ENCODE measurements at regions not wholly inside any gene's neighbourhood (a gene's known extent, or its start where the extent isn't known, plus 50 kb on each side); places are given as distances from the start of the nearest gene placed in this dataset.

DNA sequence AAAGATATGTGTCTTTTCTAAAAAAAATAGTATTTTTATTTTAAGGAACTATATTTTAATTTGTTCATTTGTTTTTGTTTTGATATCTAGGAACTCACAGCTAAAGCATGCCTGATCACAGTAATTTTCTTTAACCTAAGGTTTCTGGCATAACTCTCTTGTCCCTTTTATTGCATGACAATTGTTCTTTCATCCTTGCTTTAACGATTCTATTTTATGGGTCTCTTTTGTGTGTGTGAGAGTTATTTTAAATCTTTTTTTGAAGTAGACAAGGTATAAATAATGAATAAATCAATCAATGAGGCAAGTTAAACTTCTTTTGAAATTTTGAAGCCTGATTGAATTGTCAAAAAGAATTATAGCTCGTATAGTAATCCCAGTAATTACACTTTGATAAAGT lies 747.8 kb upstream of the GOLIM4 start:
- Histone ChIP-seq H2BK5ac (ENCODE audit: low read length) (no peak overlapping the region), H3K18ac (ENCODE audit: low read length) (no peak overlapping the region), H3K4me2 (ENCODE audit: low read length) (no peak overlapping the region), H3K4ac (ENCODE audit: low read depth, low read length) (no peak overlapping the region), H2BK15ac (replicated peaks; ENCODE audit: low read depth) (no peak overlapping the region), H3K27ac (ENCODE audit: low read depth, low read length) (no peak overlapping the region), H3K56ac (ENCODE audit: low read length) (no peak overlapping the region), H3K79me1 (ENCODE audit: low read length) (no peaks in the 10 kb centered on the region), H3K4me3 (ENCODE audit: low read length) (no peak overlapping the region), H3K23ac (ENCODE audit: low read length) (no peak overlapping the region), H2BK120ac (ENCODE audit: low read depth, low read length) (no peak overlapping the region), H4K8ac (ENCODE audit: low read depth, low read length) (no peak overlapping the region), H3K27me3 (ENCODE audit: insufficient read depth, low read length, poor library complexity) (no peaks in the 10 kb centered on the region), H4K5ac (ENCODE audit: low read length) (no peak overlapping the region), H3K9ac (ENCODE audit: low read length) (no peak overlapping the region), H3K36me3 (ENCODE audit: control insufficient read depth, insufficient read depth, low read length) (no peaks in the 10 kb centered on the region), H2AK5ac (ENCODE audit: low read length) (no peak overlapping the region), H3K79me2 (ENCODE audit: control insufficient read depth, insufficient read depth, low read length) (no peaks in the 10 kb centered on the region), H3K4me1 (ENCODE audit: control insufficient read depth, low read depth, low read length) (no peaks in the 10 kb centered on the region)
- no CpG with 5 or more reads among the region's 2 CpGs for WGBS (ENCODE audit: extremely low coverage, insufficient coverage, low lambda C conversion rate)
- no peak for DNase-seq

DNA sequence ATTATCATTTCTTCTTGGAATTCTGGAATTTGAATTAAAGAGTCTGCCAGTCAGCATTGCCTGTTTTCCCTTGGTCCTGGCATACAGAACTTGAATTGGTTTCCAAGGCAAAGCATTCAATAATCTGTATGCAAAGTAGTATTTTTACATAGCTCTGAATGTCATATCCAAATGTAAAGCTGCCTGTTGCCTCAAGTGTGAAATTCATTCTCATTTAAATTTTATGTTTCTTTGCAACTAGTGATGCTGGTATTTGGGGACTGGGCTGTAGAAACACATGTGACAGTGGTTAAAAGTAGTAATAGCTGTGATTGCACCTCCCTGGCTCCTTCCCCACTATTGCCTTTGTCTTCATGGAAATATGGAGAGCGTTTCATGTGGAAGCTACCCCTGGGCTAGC lies 743.9 kb upstream of the GOLIM4 start:
- no peak overlapping the region for H2BK15ac ChIP-seq (replicated peaks; ENCODE audit: low read depth)
- no peak overlapping the region for H3K9ac ChIP-seq (ENCODE audit: low read length)
- H3K79me2 ChIP-seq (ENCODE audit: control insufficient read depth, insufficient read depth, low read length): no peaks in the 10 kb centered on the region
- H3K27ac ChIP-seq (ENCODE audit: low read depth, low read length): no peak overlapping the region
- no peaks in the 10 kb centered on the region for H3K36me3 ChIP-seq (ENCODE audit: control insufficient read depth, insufficient read depth, low read length)
- H3K79me1 ChIP-seq (ENCODE audit: low read length): no peaks in the 10 kb centered on the region
- H3K4ac ChIP-seq (ENCODE audit: low read depth, low read length): no peak overlapping the region
- H3K4me1 ChIP-seq (ENCODE audit: control insufficient read depth, low read depth, low read length): no peaks in the 10 kb centered on the region
- no peaks in the 10 kb centered on the region for H3K27me3 ChIP-seq (ENCODE audit: insufficient read depth, low read length, poor library complexity)
- H2BK5ac ChIP-seq (ENCODE audit: low read length): no peak overlapping the region
- WGBS (ENCODE audit: extremely low coverage, insufficient coverage, low lambda C conversion rate): no CpG with 5 or more reads among the region's 1 CpG
- H3K4me2 ChIP-seq (ENCODE audit: low read length): no peak overlapping the region
- H3K4me3 ChIP-seq (ENCODE audit: low read length): no peak overlapping the region
- DNase-seq: no peak
- no peak overlapping the region for H2AK5ac ChIP-seq (ENCODE audit: low read length)
- no peak overlapping the region for H4K5ac ChIP-seq (ENCODE audit: low read length)
- no peak overlapping the region for H3K23ac ChIP-seq (ENCODE audit: low read length)
- no peak overlapping the region for H2BK120ac ChIP-seq (ENCODE audit: low read depth, low read length)
- H3K18ac ChIP-seq (ENCODE audit: low read length): no peak overlapping the region
- H4K8ac ChIP-seq (ENCODE audit: low read depth, low read length): no peak overlapping the region
- H3K56ac ChIP-seq (ENCODE audit: low read length): no peak overlapping the region

DNA sequence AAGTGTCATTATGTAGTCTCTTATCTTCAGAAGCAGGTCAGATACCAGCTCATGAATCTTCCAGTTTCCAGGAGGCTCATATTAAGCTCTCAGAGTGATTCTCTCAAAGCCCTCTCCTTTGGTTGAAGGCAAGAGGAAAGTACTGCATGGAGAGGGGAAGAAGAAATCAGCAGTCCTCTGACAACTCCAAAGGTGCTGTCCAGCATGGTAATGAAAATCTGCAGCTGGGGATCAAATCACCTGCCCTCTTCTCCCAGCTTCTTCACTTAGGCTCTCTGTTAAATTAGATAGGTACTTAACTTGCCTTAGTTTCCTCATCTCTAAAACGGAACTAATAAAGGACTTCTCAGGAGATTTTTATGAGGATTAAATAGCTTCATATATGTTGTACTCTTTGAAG lies 738.8 kb upstream of the GOLIM4 start:
- Histone ChIP-seq H3K79me1 (ENCODE audit: low read length) (no peaks in the 10 kb centered on the region), H3K9ac (ENCODE audit: low read length) (no peak overlapping the region), H2BK5ac (ENCODE audit: low read length) (no peak overlapping the region), H3K79me2 (ENCODE audit: control insufficient read depth, insufficient read depth, low read length) (no peaks in the 10 kb centered on the region), H3K27ac (ENCODE audit: low read depth, low read length) (no peak overlapping the region), H4K8ac (ENCODE audit: low read depth, low read length) (no peak overlapping the region), H3K4me3 (ENCODE audit: low read length) (no peak overlapping the region), H3K56ac (ENCODE audit: low read length) (no peak overlapping the region), H3K4me2 (ENCODE audit: low read length) (no peak overlapping the region), H3K4ac (ENCODE audit: low read depth, low read length) (no peak overlapping the region), H3K27me3 (ENCODE audit: insufficient read depth, low read length, poor library complexity) (no peaks in the 10 kb centered on the region), H3K36me3 (ENCODE audit: control insufficient read depth, insufficient read depth, low read length) (no peaks in the 10 kb centered on the region), H2BK120ac (ENCODE audit: low read depth, low read length) (no peak overlapping the region), H3K18ac (ENCODE audit: low read length) (no peak overlapping the region), H2BK15ac (replicated peaks; ENCODE audit: low read depth) (no peak overlapping the region), H4K5ac (ENCODE audit: low read length) (no peak overlapping the region), H3K4me1 (ENCODE audit: control insufficient read depth, low read depth, low read length) (no peaks in the 10 kb centered on the region), H2AK5ac (ENCODE audit: low read length) (no peak overlapping the region), H3K23ac (ENCODE audit: low read length) (no peak overlapping the region)
- DNase-seq: no peak
- WGBS (ENCODE audit: extremely low coverage, insufficient coverage, low lambda C conversion rate): no CpG with 5 or more reads among the region's 1 CpG

DNA sequence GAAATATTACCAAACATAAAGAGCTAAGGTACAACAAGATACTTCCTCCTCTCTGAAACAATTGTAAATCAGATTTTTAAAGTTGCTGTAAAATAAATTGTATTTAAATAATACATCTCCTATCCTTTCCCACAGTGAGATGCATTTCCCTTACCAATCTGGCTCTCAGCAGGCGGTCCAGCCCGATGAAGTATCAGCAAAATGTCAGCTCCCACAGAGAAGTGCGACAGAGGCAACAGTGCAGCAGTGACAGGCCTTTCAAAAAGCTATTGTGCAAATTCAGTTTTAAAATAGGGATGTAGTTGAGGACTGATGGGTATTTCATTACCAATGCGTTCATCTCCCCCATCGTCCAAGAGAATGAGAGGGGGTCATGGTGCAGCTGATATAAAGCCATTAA lies 733.2 kb upstream of the GOLIM4 start:
- no peak overlapping the region for H3K56ac ChIP-seq (ENCODE audit: low read length)
- no peak overlapping the region for H3K4ac ChIP-seq (ENCODE audit: low read depth, low read length)
- no peak overlapping the region for H3K18ac ChIP-seq (ENCODE audit: low read length)
- H3K27me3 ChIP-seq (ENCODE audit: insufficient read depth, low read length, poor library complexity): no peaks in the 10 kb centered on the region
- peak; percentile 77 for DNase-seq
- no peaks in the 10 kb centered on the region for H3K79me1 ChIP-seq (ENCODE audit: low read length)
- peaks cover 2% of the 10 kb centered on the region for H3K4me1 ChIP-seq (ENCODE audit: control insufficient read depth, low read depth, low read length)
- no peak overlapping the region for H3K27ac ChIP-seq (ENCODE audit: low read depth, low read length)
- H3K23ac ChIP-seq (ENCODE audit: low read length): no peak overlapping the region
- H3K36me3 ChIP-seq (ENCODE audit: control insufficient read depth, insufficient read depth, low read length): no peaks in the 10 kb centered on the region
- H3K4me2 ChIP-seq (ENCODE audit: low read length): no peak overlapping the region
- no CpG with 5 or more reads among the region's 5 CpGs for WGBS (ENCODE audit: extremely low coverage, insufficient coverage, low lambda C conversion rate)
- no peak overlapping the region for H4K5ac ChIP-seq (ENCODE audit: low read length)
- H2BK120ac ChIP-seq (ENCODE audit: low read depth, low read length): no peak overlapping the region
- no peak overlapping the region for H3K4me3 ChIP-seq (ENCODE audit: low read length)
- H3K9ac ChIP-seq (ENCODE audit: low read length): no peak overlapping the region
- no peaks in the 10 kb centered on the region for H3K79me2 ChIP-seq (ENCODE audit: control insufficient read depth, insufficient read depth, low read length)
- no peak overlapping the region for H4K8ac ChIP-seq (ENCODE audit: low read depth, low read length)
- no peak overlapping the region for H2BK5ac ChIP-seq (ENCODE audit: low read length)
- H2BK15ac ChIP-seq (replicated peaks; ENCODE audit: low read depth): no peak overlapping the region
- no peak overlapping the region for H2AK5ac ChIP-seq (ENCODE audit: low read length)

DNA sequence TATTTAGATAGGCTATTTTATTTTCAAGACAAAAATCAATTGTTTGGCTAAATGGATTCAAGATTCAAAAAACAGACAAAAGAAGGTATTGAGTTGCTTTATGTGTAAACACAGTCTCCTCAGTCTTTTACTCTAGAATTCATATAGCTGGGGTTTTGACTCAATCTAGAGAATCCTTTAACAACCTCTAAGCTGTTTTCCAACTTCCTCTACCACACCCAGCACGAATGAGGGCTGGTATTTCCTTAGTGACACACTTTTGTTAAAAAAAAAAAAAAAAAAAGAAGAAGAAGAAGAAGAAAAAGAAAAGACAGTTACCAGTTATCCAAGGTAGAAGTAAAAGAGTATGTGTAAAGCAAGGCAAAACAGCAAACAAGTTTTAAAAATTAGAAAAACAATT lies 732.8 kb upstream of the GOLIM4 start:
- no peak overlapping the region for H3K18ac ChIP-seq (ENCODE audit: low read length)
- H3K56ac ChIP-seq (ENCODE audit: low read length): no peak overlapping the region
- no peak for DNase-seq
- H2BK120ac ChIP-seq (ENCODE audit: low read depth, low read length): no peak overlapping the region
- H3K36me3 ChIP-seq (ENCODE audit: control insufficient read depth, insufficient read depth, low read length): no peaks in the 10 kb centered on the region
- no peak overlapping the region for H3K23ac ChIP-seq (ENCODE audit: low read length)
- no peak overlapping the region for H3K9ac ChIP-seq (ENCODE audit: low read length)
- no peak overlapping the region for H2BK15ac ChIP-seq (replicated peaks; ENCODE audit: low read depth)
- H4K8ac ChIP-seq (ENCODE audit: low read depth, low read length): no peak overlapping the region
- no peak overlapping the region for H3K4ac ChIP-seq (ENCODE audit: low read depth, low read length)
- H4K5ac ChIP-seq (ENCODE audit: low read length): no peak overlapping the region
- H2BK5ac ChIP-seq (ENCODE audit: low read length): no peak overlapping the region
- no peaks in the 10 kb centered on the region for H3K27me3 ChIP-seq (ENCODE audit: insufficient read depth, low read length, poor library complexity)
- WGBS (ENCODE audit: extremely low coverage, insufficient coverage, low lambda C conversion rate): no CpG with 5 or more reads among the region's 1 CpG
- H2AK5ac ChIP-seq (ENCODE audit: low read length): no peak overlapping the region
- H3K79me1 ChIP-seq (ENCODE audit: low read length): no peaks in the 10 kb centered on the region
- H3K4me1 ChIP-seq (ENCODE audit: control insufficient read depth, low read depth, low read length): peaks cover 2% of the 10 kb centered on the region
- no peak overlapping the region for H3K27ac ChIP-seq (ENCODE audit: low read depth, low read length)
- no peak overlapping the region for H3K4me3 ChIP-seq (ENCODE audit: low read length)
- no peaks in the 10 kb centered on the region for H3K79me2 ChIP-seq (ENCODE audit: control insufficient read depth, insufficient read depth, low read length)
- no peak overlapping the region for H3K4me2 ChIP-seq (ENCODE audit: low read length)

DNA sequence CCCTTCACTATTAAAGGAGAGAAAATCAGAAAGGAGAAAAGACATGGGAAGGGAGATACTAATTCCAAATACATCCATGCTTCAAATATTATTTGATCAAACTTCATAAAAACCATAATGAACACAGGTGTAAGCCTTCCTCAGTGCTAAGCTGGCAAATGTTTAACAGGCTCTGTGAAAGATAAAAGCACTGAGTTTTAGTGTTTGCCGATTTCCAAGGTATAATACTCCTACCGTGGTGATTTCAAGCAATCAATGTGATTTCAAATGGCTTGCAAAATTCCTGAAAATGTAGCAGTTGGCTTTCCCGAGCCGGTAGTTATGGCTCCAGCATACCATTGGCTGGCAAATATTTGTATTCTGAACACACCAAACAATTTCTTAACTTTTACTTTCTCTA lies 732.3 kb upstream of the GOLIM4 start:
- Histone ChIP-seq H2AK5ac (ENCODE audit: low read length) (no peak overlapping the region), H3K23ac (ENCODE audit: low read length) (no peak overlapping the region), H3K4me2 (ENCODE audit: low read length) (no peak overlapping the region), H3K18ac (ENCODE audit: low read length) (peak overlapping the region; percentile 75), H4K5ac (ENCODE audit: low read length) (no peak overlapping the region), H3K4ac (ENCODE audit: low read depth, low read length) (no peak overlapping the region), H3K4me3 (ENCODE audit: low read length) (no peak overlapping the region), H3K27me3 (ENCODE audit: insufficient read depth, low read length, poor library complexity) (no peaks in the 10 kb centered on the region), H3K36me3 (ENCODE audit: control insufficient read depth, insufficient read depth, low read length) (no peaks in the 10 kb centered on the region), H3K9ac (ENCODE audit: low read length) (no peak overlapping the region), H2BK15ac (replicated peaks; ENCODE audit: low read depth) (peak overlapping the region; percentile 57), H2BK5ac (ENCODE audit: low read length) (no peak overlapping the region), H3K4me1 (ENCODE audit: control insufficient read depth, low read depth, low read length) (peaks cover 2% of the 10 kb centered on the region), H2BK120ac (ENCODE audit: low read depth, low read length) (no peak overlapping the region), H3K79me1 (ENCODE audit: low read length) (no peaks in the 10 kb centered on the region), H3K27ac (ENCODE audit: low read depth, low read length) (no peak overlapping the region), H4K8ac (ENCODE audit: low read depth, low read length) (no peak overlapping the region), H3K79me2 (ENCODE audit: control insufficient read depth, insufficient read depth, low read length) (no peaks in the 10 kb centered on the region), H3K56ac (ENCODE audit: low read length) (no peak overlapping the region)
- no peak for DNase-seq
- no CpG with 5 or more reads among the region's 4 CpGs for WGBS (ENCODE audit: extremely low coverage, insufficient coverage, low lambda C conversion rate)

Data from mesendoderm (in vitro differentiated cells).